SK-N-SH treated with all-trans-retinoic acid at 6 μM for 48 hours (cell line): ENCODE measurements at regions not wholly inside any gene's neighbourhood (a gene's known extent, or its start where the extent isn't known, plus 50 kb on each side); places are given as distances from the start of the nearest gene placed in this dataset.

Experiments used
- ARNTL ChIP-seq: fragments of 450-650 bp; formaldehyde crosslinking; IDR thresholded peaks from 2 replicates; pipeline ENCODE4 v1.5.0; 2020; ENCODE audit warnings: low read depth, mild to moderate bottlenecking, moderate library complexity, borderline replicate concordance
- CREB5 ChIP-seq: fragments of 250-450 bp; sonication (Bioruptor Pico); IDR thresholded peaks from 2 replicates; pipeline ENCODE4 v1.5.1; 2020; ENCODE audit warnings: low read depth, mild to moderate bottlenecking, moderate library complexity
- ISL1 ChIP-seq: fragments of 250-450 bp; sonication (Bioruptor Pico); IDR thresholded peaks from 2 replicates; pipeline ENCODE4 v2.1.2; 2022; ENCODE audit warnings: mild to moderate bottlenecking, moderate library complexity
- OSR1 ChIP-seq: fragments of 250-450 bp; sonication (Bioruptor Pico); IDR thresholded peaks from 2 replicates; pipeline ENCODE4 v1.8.0; 2022; ENCODE audit warnings: moderate library complexity, mild to moderate bottlenecking, inconsistent platforms
- RARB ChIP-seq: fragments of 250-450 bp; sonication (Bioruptor Pico); IDR thresholded peaks from 2 replicates; pipeline ENCODE4 v1.8.0; 2021; ENCODE audit warnings: mild to moderate bottlenecking, moderate library complexity
- TOX ChIP-seq: fragments of 250-450 bp; sonication (Bioruptor Pico); IDR thresholded peaks from 2 replicates; pipeline ENCODE4 v1.8.0; 2021; ENCODE audit warnings: mild to moderate bottlenecking, moderate library complexity, borderline replicate concordance
- ZC3H10 ChIP-seq: fragments of 250-450 bp; sonication (Bioruptor Pico); IDR thresholded peaks from 2 replicates; pipeline ENCODE4 v1.5.1; 2021; ENCODE audit warnings: mild to moderate bottlenecking, moderate library complexity
- ZFP3 ChIP-seq: fragments of 250-450 bp; sonication (Bioruptor Pico); IDR thresholded peaks from 2 replicates; pipeline ENCODE4 v1.5.0; 2020; ENCODE audit warnings: mild to moderate bottlenecking, moderate library complexity
- ZNF8 ChIP-seq: fragments of 450-650 bp; formaldehyde crosslinking; IDR thresholded peaks from 2 replicates; pipeline ENCODE4 v1.5.0; 2020; ENCODE audit warnings: mild to moderate bottlenecking, moderate library complexity
- TF ChIP-seq, protein P1 (sequence below): fragments of 250-450 bp; sonication (Bioruptor Pico); IDR thresholded peaks from 2 replicates; pipeline ENCODE4 v1.5.1; 2021; ENCODE audit warnings: mild to moderate bottlenecking, moderate library complexity
- TF ChIP-seq, protein P2 (sequence below): fragments of 250-450 bp; sonication (Bioruptor Pico); IDR thresholded peaks from 2 replicates; pipeline ENCODE4 v1.8.0; 2020; ENCODE audit warnings: mild to moderate bottlenecking, moderate library complexity, borderline replicate concordance

- TF ChIP-seq TOX (CRISPR knock-in tag) = no peak
- no peak for TF ChIP-seq ZFP3
- no peak for TF ChIP-seq ZC3H10 (CRISPR knock-in tag)
- TF ChIP-seq ARNTL (CRISPR knock-in tag) = no peak
- no peak for TF ChIP-seq OSR1 (CRISPR knock-in tag)
- no peak for TF ChIP-seq ISL1
- TF ChIP-seq, protein P1, sequence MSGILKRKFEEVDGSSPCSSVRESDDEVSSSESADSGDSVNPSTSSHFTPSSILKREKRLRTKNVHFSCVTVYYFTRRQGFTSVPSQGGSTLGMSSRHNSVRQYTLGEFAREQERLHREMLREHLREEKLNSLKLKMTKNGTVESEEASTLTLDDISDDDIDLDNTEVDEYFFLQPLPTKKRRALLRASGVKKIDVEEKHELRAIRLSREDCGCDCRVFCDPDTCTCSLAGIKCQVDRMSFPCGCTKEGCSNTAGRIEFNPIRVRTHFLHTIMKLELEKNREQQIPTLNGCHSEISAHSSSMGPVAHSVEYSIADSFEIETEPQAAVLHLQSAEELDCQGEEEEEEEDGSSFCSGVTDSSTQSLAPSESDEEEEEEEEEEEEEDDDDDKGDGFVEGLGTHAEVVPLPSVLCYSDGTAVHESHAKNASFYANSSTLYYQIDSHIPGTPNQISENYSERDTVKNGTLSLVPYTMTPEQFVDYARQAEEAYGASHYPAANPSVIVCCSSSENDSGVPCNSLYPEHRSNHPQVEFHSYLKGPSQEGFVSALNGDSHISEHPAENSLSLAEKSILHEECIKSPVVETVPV = no peak
- no peak for TF ChIP-seq CREB5 (CRISPR knock-in tag)
- TF ChIP-seq RARB (CRISPR knock-in tag) = no peak
- TF ChIP-seq, protein P2, sequence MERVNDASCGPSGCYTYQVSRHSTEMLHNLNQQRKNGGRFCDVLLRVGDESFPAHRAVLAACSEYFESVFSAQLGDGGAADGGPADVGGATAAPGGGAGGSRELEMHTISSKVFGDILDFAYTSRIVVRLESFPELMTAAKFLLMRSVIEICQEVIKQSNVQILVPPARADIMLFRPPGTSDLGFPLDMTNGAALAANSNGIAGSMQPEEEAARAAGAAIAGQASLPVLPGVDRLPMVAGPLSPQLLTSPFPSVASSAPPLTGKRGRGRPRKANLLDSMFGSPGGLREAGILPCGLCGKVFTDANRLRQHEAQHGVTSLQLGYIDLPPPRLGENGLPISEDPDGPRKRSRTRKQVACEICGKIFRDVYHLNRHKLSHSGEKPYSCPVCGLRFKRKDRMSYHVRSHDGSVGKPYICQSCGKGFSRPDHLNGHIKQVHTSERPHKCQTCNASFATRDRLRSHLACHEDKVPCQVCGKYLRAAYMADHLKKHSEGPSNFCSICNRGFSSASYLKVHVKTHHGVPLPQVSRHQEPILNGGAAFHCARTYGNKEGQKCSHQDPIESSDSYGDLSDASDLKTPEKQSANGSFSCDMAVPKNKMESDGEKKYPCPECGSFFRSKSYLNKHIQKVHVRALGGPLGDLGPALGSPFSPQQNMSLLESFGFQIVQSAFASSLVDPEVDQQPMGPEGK (CRISPR knock-in tag) = no peak
- TF ChIP-seq ZNF8 (CRISPR knock-in tag) = no peak
These were observed 65.9 kb upstream of the SH3RF3 start for GRCh38 chr2:109062859-109063700.
